GM23338 (cell line): ENCODE measurements at regions not wholly inside any gene's neighbourhood (a gene's known extent, or its start where the extent isn't known, plus 50 kb on each side); places are given as distances from the start of the nearest gene placed in this dataset.

Experiments
- ATAC-seq: fragments of 200-7000 bp; cut with Tn5 transposase; 3 replicates; pipeline ENCODE4 v1.9.1; 2020
- DNase-seq: peaks from one replicate; pipeline ENCODE4 v3.0.0-alpha.2; 2015; ENCODE audit warnings: low spot score
- H2AFZ ChIP-seq: fragments of 200-600 bp; sonication (generic); 2 replicates; pipeline ENCODE4 v1.8.0; 2016; ENCODE audit warnings: antibody characterized with exemption, mild to moderate bottlenecking, moderate library complexity
- H3F3A ChIP-seq: fragments of 200-600 bp; sonication (generic); replicated peaks from 2 replicates; pipeline ENCODE4 v1.8.0; 2017; ENCODE audit warnings: antibody characterized with exemption, mixed run types, low read depth
- H3K27ac ChIP-seq: fragments of 200-600 bp; sonication (generic); 2 replicates; pipeline ENCODE4 v1.6.1; 2016; ENCODE audit warnings: low read depth
- H3K27me3 ChIP-seq: fragments of 200-600 bp; sonication (generic); 2 replicates; pipeline ENCODE4 v1.8.0; 2016; ENCODE audit warnings: mild to moderate bottlenecking, mixed run types, moderate library complexity; ENCODE audit not compliant: insufficient read depth
- H3K36me3 ChIP-seq: fragments of 200-600 bp; sonication (generic); 2 replicates; pipeline ENCODE4 v1.8.0; 2016; ENCODE audit warnings: mild to moderate bottlenecking; ENCODE audit not compliant: insufficient read depth
- H3K4me1 ChIP-seq: fragments of 200-600 bp; sonication (generic); 2 replicates; pipeline ENCODE4 v1.8.0; 2016; ENCODE audit warnings: mild to moderate bottlenecking, moderate library complexity; ENCODE audit not compliant: insufficient read depth
- H3K4me2 ChIP-seq: fragments of 200-600 bp; sonication (generic); 2 replicates; pipeline ENCODE4 v1.7.1; 2017; ENCODE audit warnings: mixed run types
- H3K4me3 ChIP-seq: fragments of 200-600 bp; sonication (generic); 2 replicates; pipeline ENCODE4 v1.6.1; 2016; ENCODE audit warnings: mixed run types
- H3K79me2 ChIP-seq: fragments of 200-600 bp; sonication (generic); replicated peaks from 2 replicates; pipeline ENCODE4 v1.8.0; 2017; ENCODE audit warnings: mild to moderate bottlenecking; ENCODE audit not compliant: insufficient read depth
- H3K9me2 ChIP-seq: fragments of 200-600 bp; sonication (generic); 2 replicates; pipeline ENCODE4 v1.8.0; 2017; ENCODE audit not compliant: insufficient read depth
- H4K20me1 ChIP-seq: fragments of 200-600 bp; sonication (generic); replicated peaks from 2 replicates; pipeline ENCODE4 v1.8.0; 2017; ENCODE audit warnings: mild to moderate bottlenecking; ENCODE audit not compliant: insufficient read depth
- H3K27ac Mint-ChIP-seq: 2 replicates; pipeline ENCODE4 v1.8.0; 2020; ENCODE audit warnings: inconsistent platforms, mild to moderate bottlenecking, moderate library complexity, mixed read lengths
- H3K27me3 Mint-ChIP-seq: 3 replicates; pipeline ENCODE4 v1.8.0; 2022; ENCODE audit warnings: low read depth, mild to moderate bottlenecking, moderate library complexity, mixed read lengths, inconsistent platforms; ENCODE audit not compliant: insufficient read depth, poor library complexity
- H3K36me3 Mint-ChIP-seq: 3 replicates; pipeline ENCODE4 v1.8.0; 2021; ENCODE audit warnings: low read depth, mild to moderate bottlenecking, inconsistent platforms, moderate library complexity, mixed read lengths
- H3K4me1 Mint-ChIP-seq: 3 replicates; pipeline ENCODE4 v1.8.0; 2020; ENCODE audit warnings: mild to moderate bottlenecking, inconsistent platforms, mixed read lengths
- H3K4me3 Mint-ChIP-seq: 3 replicates; pipeline ENCODE4 v1.8.0; 2021; ENCODE audit warnings: moderate library complexity, mild to moderate bottlenecking, inconsistent platforms, mixed read lengths
- H3K9me3 Mint-ChIP-seq: 3 replicates; pipeline ENCODE4 v1.8.0; 2020; ENCODE audit warnings: moderate library complexity, mild to moderate bottlenecking, inconsistent platforms, mixed read lengths
- CREB1 ChIP-seq: fragments of 250-450 bp; sonication (Bioruptor Pico); IDR thresholded peaks from 2 replicates; pipeline ENCODE4 v1.5.0; 2020; ENCODE audit warnings: low read depth, mild to moderate bottlenecking, moderate library complexity
- CTCF ChIP-seq, 2 experiments: fragments of 200-600 bp in 1 of 2; sonication (generic) in 1 of 2; conservative IDR thresholded peaks; 2 replicates each; pipeline versions ENCODE4 v1.5.1 to v1.6.1; 2016 to 2017; ENCODE audit warnings: antibody characterized with exemption in 2 of 2, low read depth in 2 of 2, mild to moderate bottlenecking in 2 of 2, moderate library complexity in 1 of 2
- ETS1 ChIP-seq: IDR thresholded peaks from 2 replicates; pipeline ENCODE4 v1.6.1; 2016; ENCODE audit warnings: antibody characterized with exemption
- EZH2 ChIP-seq: fragments of 200-600 bp; sonication (generic); IDR thresholded peaks from one replicate; pipeline ENCODE4 v1.8.0; 2017; ENCODE audit warnings: antibody characterized with exemption, mild to moderate bottlenecking, low read depth; ENCODE audit not compliant: unreplicated experiment
- JUNB ChIP-seq: IDR thresholded peaks from one replicate; pipeline ENCODE4 v1.6.1; 2016; ENCODE audit warnings: antibody characterized with exemption; ENCODE audit not compliant: unreplicated experiment
- NANOG ChIP-seq: IDR thresholded peaks from 2 replicates; pipeline ENCODE4 v1.6.1; 2016; ENCODE audit warnings: antibody characterized with exemption, borderline replicate concordance
- ZNF331 ChIP-seq: fragments of 250-450 bp; sonication (Bioruptor Pico); IDR thresholded peaks from 2 replicates; pipeline ENCODE4 v1.5.0; 2020; ENCODE audit warnings: low read depth, mild to moderate bottlenecking, moderate library complexity
- TF ChIP-seq, protein P1 (sequence below): fragments of 250-450 bp; sonication (Bioruptor Pico); IDR thresholded peaks from 2 replicates; pipeline ENCODE4 v1.5.0; 2020; ENCODE audit warnings: mild to moderate bottlenecking, moderate library complexity

GRCh38 chr19:28456708-28457320, 756.1 kb downstream of the UQCRFS1 start:
- H2AFZ ChIP-seq = no peak overlapping the region
- no peak overlapping the region for H3K27ac Mint-ChIP-seq
- DNase-seq = no peak
- H3F3A ChIP-seq = no peaks in the 10 kb centered on the region
- no peak overlapping the region for H3K27ac ChIP-seq
- no peaks in the 10 kb centered on the region for H3K36me3 Mint-ChIP-seq
- no peak for ATAC-seq
- TF ChIP-seq CTCF (conservative IDR thresholded peaks at IDR 0.05; ENCODE audit: low read depth in 2 of 2) (no peak), ETS1 (no peak), JUNB (no peak), ZNF331 (no peak), CREB1 (CRISPR knock-in tag) (no peak), EZH2 (no peak), NANOG (no peak)
- TF ChIP-seq, protein P1, sequence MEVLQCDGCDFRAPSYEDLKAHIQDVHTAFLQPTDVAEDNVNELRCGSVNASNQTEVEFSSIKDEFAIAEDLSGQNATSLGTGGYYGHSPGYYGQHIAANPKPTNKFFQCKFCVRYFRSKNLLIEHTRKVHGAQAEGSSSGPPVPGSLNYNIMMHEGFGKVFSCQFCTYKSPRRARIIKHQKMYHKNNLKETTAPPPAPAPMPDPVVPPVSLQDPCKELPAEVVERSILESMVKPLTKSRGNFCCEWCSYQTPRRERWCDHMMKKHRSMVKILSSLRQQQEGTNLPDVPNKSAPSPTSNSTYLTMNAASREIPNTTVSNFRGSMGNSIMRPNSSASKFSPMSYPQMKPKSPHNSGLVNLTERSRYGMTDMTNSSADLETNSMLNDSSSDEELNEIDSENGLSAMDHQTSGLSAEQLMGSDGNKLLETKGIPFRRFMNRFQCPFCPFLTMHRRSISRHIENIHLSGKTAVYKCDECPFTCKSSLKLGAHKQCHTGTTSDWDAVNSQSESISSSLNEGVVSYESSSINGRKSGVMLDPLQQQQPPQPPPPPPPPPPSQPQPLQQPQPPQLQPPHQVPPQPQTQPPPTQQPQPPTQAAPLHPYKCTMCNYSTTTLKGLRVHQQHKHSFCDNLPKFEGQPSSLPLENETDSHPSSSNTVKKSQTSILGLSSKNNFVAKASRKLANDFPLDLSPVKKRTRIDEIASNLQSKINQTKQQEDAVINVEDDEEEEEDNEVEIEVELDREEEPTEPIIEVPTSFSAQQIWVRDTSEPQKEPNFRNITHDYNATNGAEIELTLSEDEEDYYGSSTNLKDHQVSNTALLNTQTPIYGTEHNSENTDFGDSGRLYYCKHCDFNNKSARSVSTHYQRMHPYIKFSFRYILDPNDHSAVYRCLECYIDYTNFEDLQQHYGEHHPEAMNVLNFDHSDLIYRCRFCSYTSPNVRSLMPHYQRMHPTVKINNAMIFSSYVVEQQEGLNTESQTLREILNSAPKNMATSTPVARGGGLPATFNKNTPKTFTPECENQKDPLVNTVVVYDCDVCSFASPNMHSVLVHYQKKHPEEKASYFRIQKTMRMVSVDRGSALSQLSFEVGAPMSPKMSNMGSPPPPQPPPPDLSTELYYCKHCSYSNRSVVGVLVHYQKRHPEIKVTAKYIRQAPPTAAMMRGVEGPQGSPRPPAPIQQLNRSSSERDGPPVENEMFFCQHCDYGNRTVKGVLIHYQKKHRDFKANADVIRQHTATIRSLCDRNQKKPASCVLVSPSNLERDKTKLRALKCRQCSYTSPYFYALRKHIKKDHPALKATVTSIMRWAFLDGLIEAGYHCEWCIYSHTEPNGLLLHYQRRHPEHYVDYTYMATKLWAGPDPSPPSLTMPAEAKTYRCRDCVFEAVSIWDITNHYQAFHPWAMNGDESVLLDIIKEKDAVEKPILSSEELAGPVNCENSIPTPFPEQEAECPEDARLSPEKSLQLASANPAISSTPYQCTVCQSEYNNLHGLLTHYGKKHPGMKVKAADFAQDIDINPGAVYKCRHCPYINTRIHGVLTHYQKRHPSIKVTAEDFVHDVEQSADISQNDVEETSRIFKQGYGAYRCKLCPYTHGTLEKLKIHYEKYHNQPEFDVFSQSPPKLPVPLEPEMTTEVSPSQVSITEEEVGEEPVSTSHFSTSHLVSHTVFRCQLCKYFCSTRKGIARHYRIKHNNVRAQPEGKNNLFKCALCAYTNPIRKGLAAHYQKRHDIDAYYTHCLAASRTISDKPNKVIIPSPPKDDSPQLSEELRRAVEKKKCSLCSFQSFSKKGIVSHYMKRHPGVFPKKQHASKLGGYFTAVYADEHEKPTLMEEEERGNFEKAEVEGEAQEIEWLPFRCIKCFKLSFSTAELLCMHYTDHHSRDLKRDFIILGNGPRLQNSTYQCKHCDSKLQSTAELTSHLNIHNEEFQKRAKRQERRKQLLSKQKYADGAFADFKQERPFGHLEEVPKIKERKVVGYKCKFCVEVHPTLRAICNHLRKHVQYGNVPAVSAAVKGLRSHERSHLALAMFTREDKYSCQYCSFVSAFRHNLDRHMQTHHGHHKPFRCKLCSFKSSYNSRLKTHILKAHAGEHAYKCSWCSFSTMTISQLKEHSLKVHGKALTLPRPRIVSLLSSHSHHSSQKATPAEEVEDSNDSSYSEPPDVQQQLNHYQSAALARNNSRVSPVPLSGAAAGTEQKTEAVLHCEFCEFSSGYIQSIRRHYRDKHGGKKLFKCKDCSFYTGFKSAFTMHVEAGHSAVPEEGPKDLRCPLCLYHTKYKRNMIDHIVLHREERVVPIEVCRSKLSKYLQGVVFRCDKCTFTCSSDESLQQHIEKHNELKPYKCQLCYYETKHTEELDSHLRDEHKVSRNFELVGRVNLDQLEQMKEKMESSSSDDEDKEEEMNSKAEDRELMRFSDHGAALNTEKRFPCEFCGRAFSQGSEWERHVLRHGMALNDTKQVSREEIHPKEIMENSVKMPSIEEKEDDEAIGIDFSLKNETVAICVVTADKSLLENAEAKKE (CRISPR knock-in tag) = no peak
- no peaks in the 10 kb centered on the region; the same call in 2 of the 3 replicates for H3K9me3 Mint-ChIP-seq
- H4K20me1 ChIP-seq = no peaks in the 10 kb centered on the region
- no peaks in the 10 kb centered on the region for H3K79me2 ChIP-seq
- H3K4me2 ChIP-seq = no peak overlapping the region
- no peaks in the 10 kb centered on the region; the same call in 1 of the 2 replicates for H3K4me1 ChIP-seq
- H3K27me3 ChIP-seq = no peaks in the 10 kb centered on the region
- H3K9me2 ChIP-seq = peaks cover 4% of the 10 kb centered on the region; the same call in 1 of the 2 replicates
- H3K4me3 Mint-ChIP-seq = no peak overlapping the region
- no peak overlapping the region for H3K4me3 ChIP-seq
- H3K27me3 Mint-ChIP-seq = peaks cover 8% of the 10 kb centered on the region
- peaks cover 13% of the 10 kb centered on the region for H3K4me1 Mint-ChIP-seq
- H3K36me3 ChIP-seq = no peaks in the 10 kb centered on the region
